WTC11 (cell line): ENCODE measurements at regions not wholly inside any gene's neighbourhood (a gene's known extent, or its start where the extent isn't known, plus 50 kb on each side); places are given as distances from the start of the nearest gene placed in this dataset.
A peak's percentile ranks its signal among the peaks of the same experiment; 100 is the strongest.
"Not testable (repeated sequence)": the region's sequence is repeated elsewhere in the genome, so short reads cannot be mapped to it uniquely, and the experiment has no call there.

Experiments used
- ATAC-seq: fragments of 200-7000 bp; cut with Tn5 transposase; 2 replicates; pipeline ENCODE4 v1.10.0; 2021; ENCODE audit warnings: mild to moderate bottlenecking, moderate library complexity
- CTCF ChIA-PET: fragments of 300-600 bp; sonication (Branson Sonifier 250); formaldehyde crosslinking; loops from one replicate; lab custom pipeline; 2021; ENCODE audit warnings: antibody characterized with exemption; lab: Charles Lee
- POLR2A ChIA-PET: fragments of 350-600 bp; sonication (Branson Sonifier 250); formaldehyde crosslinking; loops from one replicate; lab custom pipeline; 2021; ENCODE audit warnings: antibody characterized with exemption; lab: Charles Lee
- DNase-seq: peaks from one replicate; pipeline ENCODE4 v3.0.0; 2021; ENCODE audit warnings: low spot score
- H3K27ac Mint-ChIP-seq: 2 replicates; pipeline ENCODE4 v1.8.0; 2021; ENCODE audit warnings: mixed read lengths
- H3K27me3 Mint-ChIP-seq: 2 replicates; pipeline ENCODE4 v1.8.0; 2021; ENCODE audit warnings: low read depth, mild to moderate bottlenecking, moderate library complexity, mixed read lengths
- H3K36me3 Mint-ChIP-seq: 2 replicates; pipeline ENCODE4 v1.8.0; 2021; ENCODE audit warnings: mixed read lengths
- H3K4me1 Mint-ChIP-seq: 2 replicates; pipeline ENCODE4 v1.8.0; 2022; ENCODE audit warnings: mixed read lengths
- H3K4me3 Mint-ChIP-seq: 2 replicates; pipeline ENCODE4 v1.8.0; 2021; ENCODE audit warnings: mild to moderate bottlenecking, moderate library complexity, mixed read lengths
- H3K9me3 Mint-ChIP-seq: 2 replicates; pipeline ENCODE4 v1.8.0; 2021; ENCODE audit warnings: mixed read lengths
- CDX4 ChIP-seq: fragments of 250-450 bp; sonication (Bioruptor Pico); IDR thresholded peaks from 2 replicates; pipeline ENCODE4 v1.9.0; 2021; ENCODE audit warnings: moderate library complexity, mild to moderate bottlenecking, inconsistent platforms, borderline replicate concordance
- ELF4 ChIP-seq: sonication (generic); formaldehyde crosslinking; IDR thresholded peaks from 2 replicates; pipeline ENCODE4 v1.8.1; 2022; ENCODE audit warnings: low read depth, mild to moderate bottlenecking, moderate library complexity, missing genetic modification reagents
- ERG ChIP-seq: fragments of 250-450 bp; sonication (Bioruptor Pico); IDR thresholded peaks from 2 replicates; pipeline ENCODE4 v1.8.0; 2021; ENCODE audit warnings: mild to moderate bottlenecking
- FOXJ3 ChIP-seq: sonication (generic); formaldehyde crosslinking; IDR thresholded peaks from 2 replicates; pipeline ENCODE4 v1.9.0; 2021; ENCODE audit warnings: missing genetic modification reagents, mild to moderate bottlenecking, borderline replicate concordance
- FOXP1 ChIP-seq: sonication (generic); formaldehyde crosslinking; IDR thresholded peaks from 2 replicates; pipeline ENCODE4 v1.8.0; 2022; ENCODE audit warnings: missing genetic modification reagents, mild to moderate bottlenecking, moderate library complexity, borderline replicate concordance
- GRHL2 ChIP-seq: fragments of 250-450 bp; sonication (Bioruptor Pico); IDR thresholded peaks from 2 replicates; pipeline ENCODE4 v1.8.0; 2022; ENCODE audit warnings: mild to moderate bottlenecking, moderate library complexity; ENCODE audit not compliant: insufficient replicate concordance, severe bottlenecking
- NFATC4 ChIP-seq: fragments of 250-450 bp; sonication (Bioruptor Pico); IDR thresholded peaks from 2 replicates; pipeline ENCODE4 v1.9.0; 2021; ENCODE audit warnings: mild to moderate bottlenecking
- NFYB ChIP-seq: sonication (generic); formaldehyde crosslinking; conservative IDR thresholded peaks from 2 replicates; pipeline ENCODE4 v1.8.0; 2022; ENCODE audit warnings: low read depth, missing genetic modification reagents
- NR1H2 ChIP-seq: sonication (generic); formaldehyde crosslinking; IDR thresholded peaks from 2 replicates; pipeline ENCODE4 v1.9.0; 2021; ENCODE audit warnings: mild to moderate bottlenecking, moderate library complexity, missing genetic modification reagents
- TCF7 ChIP-seq: sonication (generic); formaldehyde crosslinking; IDR thresholded peaks from 2 replicates; pipeline ENCODE4 v1.8.0; 2022; ENCODE audit warnings: mild to moderate bottlenecking, low read depth, missing genetic modification reagents, moderate library complexity
- USF1 ChIP-seq: sonication (generic); formaldehyde crosslinking; IDR thresholded peaks from 2 replicates; pipeline ENCODE4 v1.8.0; 2022; ENCODE audit warnings: mild to moderate bottlenecking, missing genetic modification reagents
- ZNF232 ChIP-seq: sonication (generic); formaldehyde crosslinking; IDR thresholded peaks from 2 replicates; pipeline ENCODE4 v1.8.0; 2022; ENCODE audit warnings: mild to moderate bottlenecking, missing genetic modification reagents
- ZNF281 ChIP-seq: sonication (generic); formaldehyde crosslinking; IDR thresholded peaks from 2 replicates; pipeline ENCODE4 v1.8.0; 2023; ENCODE audit warnings: mild to moderate bottlenecking, missing genetic modification reagents
- ZNF416 ChIP-seq: fragments of 250-450 bp; sonication (Bioruptor Pico); IDR thresholded peaks from 2 replicates; pipeline ENCODE4 v1.9.0; 2021; ENCODE audit warnings: mild to moderate bottlenecking, inconsistent platforms
- ZNF671 ChIP-seq: fragments of 250-450 bp; sonication (Bioruptor Pico); IDR thresholded peaks from 2 replicates; pipeline ENCODE4 v1.8.0; 2021; ENCODE audit warnings: mild to moderate bottlenecking
- TF ChIP-seq, protein P1 (sequence below): fragments of 250-450 bp; sonication (Bioruptor Pico); conservative IDR thresholded peaks from 2 replicates; pipeline ENCODE4 v1.9.0; 2021; ENCODE audit warnings: mild to moderate bottlenecking
- TF ChIP-seq, protein P2 (sequence below): sonication (generic); formaldehyde crosslinking; IDR thresholded peaks from 2 replicates; pipeline ENCODE4 v1.8.0; 2022; ENCODE audit warnings: missing genetic modification reagents
- TF ChIP-seq, protein P3 (sequence below): sonication (generic); formaldehyde crosslinking; conservative IDR thresholded peaks from 2 replicates; pipeline ENCODE4 v1.8.1; 2022; ENCODE audit warnings: mild to moderate bottlenecking, missing genetic modification reagents
- TF ChIP-seq, protein P4 (sequence below): sonication (generic); formaldehyde crosslinking; IDR thresholded peaks from 2 replicates; pipeline ENCODE4 v1.8.0; 2022; ENCODE audit warnings: mild to moderate bottlenecking, missing genetic modification reagents

- Mint-ChIP-seq H3K4me1 (no peaks in the 10 kb centered on the region), H3K36me3 (no peaks in the 10 kb centered on the region), H3K9me3 (0 out of 2 replicates have a peak, but pooled peaks cover 3% of the 10 kb centered on the region), H3K27me3 (no peaks in the 10 kb centered on the region; the same call in 1 of the 2 replicates), H3K27ac (no peak overlapping the region), H3K4me3 (no peak overlapping the region)
- no peak for DNase-seq
- ATAC-seq, result no peak
- ChIA-PET POLR2A (no interaction called here), CTCF (no interaction called here)
- TF ChIP-seq USF1 (CRISPR knock-in tag) (no peak), NR1H2 (no peak), ZNF416 (CRISPR knock-in tag) (no peak), FOXP1 (CRISPR knock-in tag) (no peak), ZNF671 (no peak), ZNF232 (CRISPR knock-in tag) (no peak), ERG (CRISPR knock-in tag) (no peak), FOXJ3 (CRISPR knock-in tag) (no peak)
- TF ChIP-seq, protein P1, sequence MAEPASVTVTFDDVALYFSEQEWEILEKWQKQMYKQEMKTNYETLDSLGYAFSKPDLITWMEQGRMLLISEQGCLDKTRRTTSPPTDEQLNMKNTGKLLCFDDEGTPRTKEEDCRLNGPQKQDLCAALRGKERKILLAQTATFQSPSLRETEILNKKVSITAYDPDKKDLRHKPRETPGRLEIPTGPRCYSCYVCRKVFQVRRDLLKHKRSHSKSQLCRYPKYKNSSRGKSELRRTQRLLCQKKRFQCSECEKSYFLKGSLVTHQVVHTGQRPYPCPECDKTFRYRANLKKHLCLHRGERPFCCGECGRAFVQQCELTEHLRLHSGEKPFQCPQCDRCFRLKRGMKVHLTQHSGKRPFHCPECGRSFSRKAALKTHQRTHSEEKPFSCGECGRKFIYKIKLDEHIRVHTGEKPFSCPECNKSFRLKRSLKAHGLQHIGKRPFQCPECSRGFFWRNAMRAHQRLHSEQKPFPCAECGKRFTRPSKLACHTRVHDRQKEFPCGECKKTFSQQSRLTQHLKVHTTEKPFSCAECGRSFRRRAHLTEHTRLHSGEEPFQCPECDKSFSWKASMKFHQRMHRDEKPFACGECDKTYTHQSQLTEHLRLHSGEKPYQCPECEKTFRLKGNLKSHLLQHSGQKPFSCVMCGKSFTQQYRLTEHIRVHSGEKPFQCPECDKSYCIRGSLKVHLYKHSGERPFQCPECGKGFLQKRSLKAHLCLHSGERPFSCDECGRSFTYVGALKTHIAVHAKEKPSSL (CRISPR knock-in tag), result no peak
- TF ChIP-seq, protein P2, sequence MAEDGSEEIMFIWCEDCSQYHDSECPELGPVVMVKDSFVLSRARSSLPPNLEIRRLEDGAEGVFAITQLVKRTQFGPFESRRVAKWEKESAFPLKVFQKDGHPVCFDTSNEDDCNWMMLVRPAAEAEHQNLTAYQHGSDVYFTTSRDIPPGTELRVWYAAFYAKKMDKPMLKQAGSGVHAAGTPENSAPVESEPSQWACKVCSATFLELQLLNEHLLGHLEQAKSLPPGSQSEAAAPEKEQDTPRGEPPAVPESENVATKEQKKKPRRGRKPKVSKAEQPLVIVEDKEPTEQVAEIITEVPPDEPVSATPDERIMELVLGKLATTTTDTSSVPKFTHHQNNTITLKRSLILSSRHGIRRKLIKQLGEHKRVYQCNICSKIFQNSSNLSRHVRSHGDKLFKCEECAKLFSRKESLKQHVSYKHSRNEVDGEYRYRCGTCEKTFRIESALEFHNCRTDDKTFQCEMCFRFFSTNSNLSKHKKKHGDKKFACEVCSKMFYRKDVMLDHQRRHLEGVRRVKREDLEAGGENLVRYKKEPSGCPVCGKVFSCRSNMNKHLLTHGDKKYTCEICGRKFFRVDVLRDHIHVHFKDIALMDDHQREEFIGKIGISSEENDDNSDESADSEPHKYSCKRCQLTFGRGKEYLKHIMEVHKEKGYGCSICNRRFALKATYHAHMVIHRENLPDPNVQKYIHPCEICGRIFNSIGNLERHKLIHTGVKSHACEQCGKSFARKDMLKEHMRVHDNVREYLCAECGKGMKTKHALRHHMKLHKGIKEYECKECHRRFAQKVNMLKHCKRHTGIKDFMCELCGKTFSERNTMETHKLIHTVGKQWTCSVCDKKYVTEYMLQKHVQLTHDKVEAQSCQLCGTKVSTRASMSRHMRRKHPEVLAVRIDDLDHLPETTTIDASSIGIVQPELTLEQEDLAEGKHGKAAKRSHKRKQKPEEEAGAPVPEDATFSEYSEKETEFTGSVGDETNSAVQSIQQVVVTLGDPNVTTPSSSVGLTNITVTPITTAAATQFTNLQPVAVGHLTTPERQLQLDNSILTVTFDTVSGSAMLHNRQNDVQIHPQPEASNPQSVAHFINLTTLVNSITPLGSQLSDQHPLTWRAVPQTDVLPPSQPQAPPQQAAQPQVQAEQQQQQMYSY (CRISPR knock-in tag), result no peak
- TF ChIP-seq, protein P3, sequence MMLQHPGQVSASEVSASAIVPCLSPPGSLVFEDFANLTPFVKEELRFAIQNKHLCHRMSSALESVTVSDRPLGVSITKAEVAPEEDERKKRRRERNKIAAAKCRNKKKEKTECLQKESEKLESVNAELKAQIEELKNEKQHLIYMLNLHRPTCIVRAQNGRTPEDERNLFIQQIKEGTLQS (CRISPR knock-in tag), result no peak
Observed at GRCh38 chr1:115153966-115154557, 64.8 kb upstream of the TSPAN2 start.

- H3K27me3 Mint-ChIP-seq, DNase-seq, ATAC-seq, H3K4me1 Mint-ChIP-seq, POLR2A ChIA-PET, H3K36me3 Mint-ChIP-seq, H3K9me3 Mint-ChIP-seq: not testable (repeated sequence)
- H3K4me3 Mint-ChIP-seq, result peak overlapping the region; percentile 88
- peak overlapping the region; percentile 59; the same call in 1 of the 2 replicates for H3K27ac Mint-ChIP-seq
- CTCF ChIA-PET, result interaction anchor here (1.3 to 1.6 kb wide), 2 partner anchors 9 to 447 kb away, joined by 3 to 5 read pairs; no protein-coding TSS in a partner anchor
- TF ChIP-seq, protein P4, sequence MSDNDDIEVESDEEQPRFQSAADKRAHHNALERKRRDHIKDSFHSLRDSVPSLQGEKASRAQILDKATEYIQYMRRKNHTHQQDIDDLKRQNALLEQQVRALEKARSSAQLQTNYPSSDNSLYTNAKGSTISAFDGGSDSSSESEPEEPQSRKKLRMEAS (CRISPR knock-in tag), result 0 out of 2 replicates have a peak, but pooled peaks have one; percentile 19
Observed at GRCh38 chr1:115147928-115148327, 58.6 kb upstream of the TSPAN2 start.

DNA sequence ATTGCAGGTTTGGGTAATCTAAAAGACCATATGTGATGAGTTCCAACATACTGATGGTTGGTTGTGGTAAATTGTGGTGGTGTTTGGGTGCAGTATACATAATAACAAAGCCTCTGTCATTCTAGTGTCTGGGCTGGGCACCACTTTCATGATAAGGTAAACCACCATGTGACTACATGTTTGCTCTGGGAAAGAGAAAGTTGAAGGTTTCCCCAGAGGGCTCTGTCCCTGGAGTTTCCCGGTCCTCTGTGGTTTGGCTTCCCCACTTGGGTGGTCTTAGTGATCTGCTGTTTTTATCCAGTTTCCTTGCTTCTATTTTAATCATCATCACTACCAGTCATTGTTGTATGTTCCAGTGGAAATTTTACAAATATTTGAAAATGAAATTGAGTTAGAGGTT lies 55.9 kb upstream of the TSPAN2 start:
- no peaks in the 10 kb centered on the region for H3K27me3 Mint-ChIP-seq
- TF ChIP-seq NFYB (CRISPR knock-in tag) (no peak), NFATC4 (CRISPR knock-in tag) (no peak), TCF7 (CRISPR knock-in tag) (no peak), GRHL2 (CRISPR knock-in tag) (no peak), CDX4 (CRISPR knock-in tag) (no peak), ELF4 (no peak), ZNF281 (no peak)

More for the DNA sequence above, 55.9 kb upstream of the TSPAN2 start:
- Mint-ChIP-seq H3K4me3 (no peak overlapping the region), H3K27ac (no peak overlapping the region), H3K4me1 (peaks cover 11% of the 10 kb centered on the region; the same call in 1 of the 2 replicates), H3K9me3 (0 out of 2 replicates have a peak, but pooled peaks cover under 1% of the 10 kb centered on the region), H3K36me3 (no peaks in the 10 kb centered on the region)
- ATAC-seq (no peak), DNase-seq (no peak)
- CTCF ChIA-PET, result interaction anchor here (0.7 to 1.2 kb wide), 2 partner anchors 130 to 321 kb away, joined by 3 read pairs; no protein-coding TSS in a partner anchor
- POLR2A ChIA-PET, result no interaction called here
